ENCODE measurements at regions not wholly inside any gene's neighbourhood (a gene's known extent, or its start where the extent isn't known, plus 50 kb on each side); places are given as distances from the start of the nearest gene placed in this dataset.

- no peak overlapping the region for H3K27ac ChIP-seq (replicated peaks; ENCODE audit: low read length)
- H3K4me2 ChIP-seq (ENCODE audit: insufficient read depth, low read length, poor library complexity, severe bottlenecking): no peak overlapping the region
- no peaks in the 10 kb centered on the region for H3K79me1 ChIP-seq (ENCODE audit: low read depth, low read length)
- no peak overlapping the region for H3K4me3 ChIP-seq (ENCODE audit: low read length in 2 of 2)
- H2BK12ac ChIP-seq (ENCODE audit: low read length): no peak overlapping the region
- H2BK5ac ChIP-seq (ENCODE audit: low read length): no peak overlapping the region
- H3K36me3 ChIP-seq (replicated peaks in 1 of 2; ENCODE audit: control insufficient read depth in 2 of 2, insufficient read depth in 2 of 2, low read length in 2 of 2): no peaks in the 10 kb centered on the region
- H3K9me3 ChIP-seq (replicated peaks in 1 of 2; ENCODE audit: control insufficient read depth in 2 of 2, insufficient read depth in 1 of 2, low read depth in 1 of 2, low read length in 2 of 2): peaks cover 0 to 2% of the 10 kb centered on the region in 2 donors
- H3K9ac ChIP-seq (ENCODE audit: low read depth, low read length, poor library complexity): no peak overlapping the region
- H3K14ac ChIP-seq (ENCODE audit: low read length): no peak overlapping the region
- H2BK15ac ChIP-seq (ENCODE audit: low read length): no peak overlapping the region
- no peak overlapping the region for H3K4ac ChIP-seq (ENCODE audit: low read length)
- H2AFZ ChIP-seq (ENCODE audit: low read length): no peak overlapping the region
- H3K23ac ChIP-seq (ENCODE audit: low read depth, low read length, poor library complexity): no peak overlapping the region
- H3K18ac ChIP-seq (ENCODE audit: low read length): no peak overlapping the region
- H2AK5ac ChIP-seq (ENCODE audit: low read depth, low read length): no peak overlapping the region
- no peak overlapping the region for H2BK120ac ChIP-seq (ENCODE audit: low read depth, low read length)
- no peaks in the 10 kb centered on the region for H3K27me3 ChIP-seq (ENCODE audit: control insufficient read depth in 3 of 3, insufficient read depth in 3 of 3, low read depth in 1 of 3, low read length in 3 of 3)
- peaks cover 0 to 3% of the 10 kb centered on the region in 2 donors for H3K4me1 ChIP-seq (ENCODE audit: control insufficient read depth in 2 of 2, insufficient read depth in 1 of 2, low read depth in 1 of 2, low read length in 2 of 2)
- no peak for DNase-seq (ENCODE audit: low spot score)
- no peak overlapping the region for H4K91ac ChIP-seq (ENCODE audit: low read depth, low read length, poor library complexity)
- no peak overlapping the region for H4K8ac ChIP-seq (ENCODE audit: low read depth, low read length)
Observed at GRCh38 chr9:99748266-99748665, 73.4 kb upstream of the NR4A3 start.

- H3K18ac ChIP-seq (ENCODE audit: low read length): no peak overlapping the region
Observed at GRCh38 chr9:99748676-99749075, 73.0 kb upstream of the NR4A3 start.

DNA sequence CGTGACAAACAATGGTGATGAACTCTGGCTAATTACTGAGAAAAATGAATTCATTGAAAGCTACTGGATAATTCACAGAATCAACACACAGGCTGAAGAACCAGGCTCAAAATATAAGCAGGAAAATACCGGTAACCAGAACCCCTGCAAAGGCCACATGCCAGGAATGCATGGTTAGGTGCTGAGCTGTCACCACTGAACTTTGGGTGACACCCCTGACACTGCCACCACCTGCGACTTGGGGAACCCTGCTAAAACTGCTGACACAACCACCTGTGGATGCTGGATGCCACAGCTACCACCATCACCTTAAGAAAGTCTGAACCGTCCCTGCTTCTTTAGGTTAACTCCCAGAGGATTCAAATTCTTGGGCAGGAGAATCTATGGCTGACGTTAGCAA is 72.0 kb upstream of the NR4A3 start:
- no CpG with 5 or more reads among the region's 5 CpGs for WGBS, 2 donors (ENCODE audit: extremely low coverage in 2 of 2, insufficient read length in 2 of 2, insufficient replicate concordance in 1 of 2)

More at GRCh38 chr9:99748676-99749075, 73.0 kb upstream of the NR4A3 start:
- H3K9me3 ChIP-seq (replicated peaks in 1 of 2; ENCODE audit: control insufficient read depth in 2 of 2, insufficient read depth in 1 of 2, low read depth in 1 of 2, low read length in 2 of 2): peaks cover 0 to 2% of the 10 kb centered on the region in 2 donors
- no peaks in the 10 kb centered on the region for H3K27me3 ChIP-seq (ENCODE audit: control insufficient read depth in 3 of 3, insufficient read depth in 3 of 3, low read depth in 1 of 3, low read length in 3 of 3)
- no peak overlapping the region for H3K23ac ChIP-seq (ENCODE audit: low read depth, low read length, poor library complexity)
- no peak overlapping the region for H3K4me2 ChIP-seq (ENCODE audit: insufficient read depth, low read length, poor library complexity, severe bottlenecking)
- no peak overlapping the region for H3K14ac ChIP-seq (ENCODE audit: low read length)
- H2BK15ac ChIP-seq (ENCODE audit: low read length): no peak overlapping the region
- peaks cover 0 to 3% of the 10 kb centered on the region in 2 donors for H3K4me1 ChIP-seq (ENCODE audit: control insufficient read depth in 2 of 2, insufficient read depth in 1 of 2, low read depth in 1 of 2, low read length in 2 of 2)
- H4K8ac ChIP-seq (ENCODE audit: low read depth, low read length): no peak overlapping the region
- H2AFZ ChIP-seq (ENCODE audit: low read length): no peak overlapping the region
- no peak overlapping the region for H3K4ac ChIP-seq (ENCODE audit: low read length)
- H2BK120ac ChIP-seq (ENCODE audit: low read depth, low read length): no peak overlapping the region
- H2BK5ac ChIP-seq (ENCODE audit: low read length): no peak overlapping the region
- H3K36me3 ChIP-seq (replicated peaks in 1 of 2; ENCODE audit: control insufficient read depth in 2 of 2, insufficient read depth in 2 of 2, low read length in 2 of 2): no peaks in the 10 kb centered on the region
- no peak for DNase-seq (ENCODE audit: low spot score)
- no peak overlapping the region for H3K9ac ChIP-seq (ENCODE audit: low read depth, low read length, poor library complexity)
- no peak overlapping the region for H2BK12ac ChIP-seq (ENCODE audit: low read length)
- H3K27ac ChIP-seq (replicated peaks; ENCODE audit: low read length): no peak overlapping the region
- H4K91ac ChIP-seq (ENCODE audit: low read depth, low read length, poor library complexity): no peak overlapping the region
- H2AK5ac ChIP-seq (ENCODE audit: low read depth, low read length): no peak overlapping the region
- H3K4me3 ChIP-seq (ENCODE audit: low read length in 2 of 2): no peak overlapping the region
- H3K79me1 ChIP-seq (ENCODE audit: low read depth, low read length): no peaks in the 10 kb centered on the region
- no CpG with 5 or more reads among the region's 1 CpG for WGBS, 2 donors (ENCODE audit: extremely low coverage in 2 of 2, insufficient read length in 2 of 2, insufficient replicate concordance in 1 of 2)

DNA sequence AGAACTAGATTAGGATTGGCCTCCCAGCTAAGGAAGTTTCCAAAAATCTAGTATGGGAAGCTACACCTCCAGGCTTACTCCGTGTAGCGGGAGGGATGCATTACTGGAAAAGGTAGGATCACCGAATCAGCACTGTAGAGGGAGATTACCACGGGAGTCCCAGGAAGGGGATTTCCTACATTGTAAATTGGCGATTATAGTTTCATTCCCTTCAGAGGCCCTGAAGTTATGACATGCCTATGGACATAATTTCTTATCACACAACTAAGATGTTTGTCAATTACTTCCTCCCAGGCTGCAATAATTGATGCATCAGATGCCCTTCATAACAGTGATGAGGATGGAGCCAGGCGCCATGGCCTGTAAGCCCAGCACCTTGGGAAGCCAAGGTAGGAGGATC is 71.2 kb upstream of the NR4A3 start:
- WGBS, 2 donors (ENCODE audit: extremely low coverage in 2 of 2, insufficient read length in 2 of 2, insufficient replicate concordance in 1 of 2): no CpG with 5 or more reads among the region's 6 CpGs
- H3K79me1 ChIP-seq (ENCODE audit: low read depth, low read length): no peaks in the 10 kb centered on the region
- H2AK5ac ChIP-seq (ENCODE audit: low read depth, low read length): no peak overlapping the region
- no peak overlapping the region for H2AFZ ChIP-seq (ENCODE audit: low read length)
- no peak overlapping the region for H3K4me3 ChIP-seq (ENCODE audit: low read length in 2 of 2)
- no peaks in the 10 kb centered on the region for H3K4me1 ChIP-seq (ENCODE audit: control insufficient read depth in 2 of 2, insufficient read depth in 1 of 2, low read depth in 1 of 2, low read length in 2 of 2)
- H2BK15ac ChIP-seq (ENCODE audit: low read length): no peak overlapping the region
- H3K9me3 ChIP-seq (replicated peaks in 1 of 2; ENCODE audit: control insufficient read depth in 2 of 2, insufficient read depth in 1 of 2, low read depth in 1 of 2, low read length in 2 of 2): peaks cover 0 to 2% of the 10 kb centered on the region in 2 donors
- no peak overlapping the region for H3K18ac ChIP-seq (ENCODE audit: low read length)
- DNase-seq (ENCODE audit: low spot score): no peak
- no peak overlapping the region for H3K9ac ChIP-seq (ENCODE audit: low read depth, low read length, poor library complexity)
- no peak overlapping the region for H3K4ac ChIP-seq (ENCODE audit: low read length)
- no peak overlapping the region for H2BK120ac ChIP-seq (ENCODE audit: low read depth, low read length)
- H2BK12ac ChIP-seq (ENCODE audit: low read length): no peak overlapping the region
- H3K23ac ChIP-seq (ENCODE audit: low read depth, low read length, poor library complexity): no peak overlapping the region
- no peak overlapping the region for H3K4me2 ChIP-seq (ENCODE audit: insufficient read depth, low read length, poor library complexity, severe bottlenecking)
- H3K27me3 ChIP-seq (ENCODE audit: control insufficient read depth in 3 of 3, insufficient read depth in 3 of 3, low read depth in 1 of 3, low read length in 3 of 3): no peaks in the 10 kb centered on the region
- no peaks in the 10 kb centered on the region for H3K36me3 ChIP-seq (replicated peaks in 1 of 2; ENCODE audit: control insufficient read depth in 2 of 2, insufficient read depth in 2 of 2, low read length in 2 of 2)
- H4K91ac ChIP-seq (ENCODE audit: low read depth, low read length, poor library complexity): no peak overlapping the region
- no peak overlapping the region for H2BK5ac ChIP-seq (ENCODE audit: low read length)
- no peak overlapping the region for H4K8ac ChIP-seq (ENCODE audit: low read depth, low read length)
- H3K14ac ChIP-seq (ENCODE audit: low read length): no peak overlapping the region
- no peak overlapping the region for H3K27ac ChIP-seq (replicated peaks; ENCODE audit: low read length)

More for the DNA sequence above, 72.0 kb upstream of the NR4A3 start:
- Histone ChIP-seq H2BK5ac (ENCODE audit: low read length) (no peak overlapping the region), H2AK5ac (ENCODE audit: low read depth, low read length) (no peak overlapping the region), H3K14ac (ENCODE audit: low read length) (no peak overlapping the region), H2BK15ac (ENCODE audit: low read length) (no peak overlapping the region), H3K4me3 (ENCODE audit: low read length in 2 of 2) (no peak overlapping the region), H3K4me1 (ENCODE audit: control insufficient read depth in 2 of 2, insufficient read depth in 1 of 2, low read depth in 1 of 2, low read length in 2 of 2) (peaks cover 0 to 3% of the 10 kb centered on the region in 2 donors), H3K18ac (ENCODE audit: low read length) (no peak overlapping the region), H3K27me3 (ENCODE audit: control insufficient read depth in 3 of 3, insufficient read depth in 3 of 3, low read depth in 1 of 3, low read length in 3 of 3) (no peaks in the 10 kb centered on the region), H3K27ac (replicated peaks; ENCODE audit: low read length) (no peak overlapping the region), H3K36me3 (replicated peaks in 1 of 2; ENCODE audit: control insufficient read depth in 2 of 2, insufficient read depth in 2 of 2, low read length in 2 of 2) (no peaks in the 10 kb centered on the region), H2AFZ (ENCODE audit: low read length) (no peak overlapping the region), H3K4me2 (ENCODE audit: insufficient read depth, low read length, poor library complexity, severe bottlenecking) (no peak overlapping the region), H3K23ac (ENCODE audit: low read depth, low read length, poor library complexity) (no peak overlapping the region), H3K9me3 (replicated peaks in 1 of 2; ENCODE audit: control insufficient read depth in 2 of 2, insufficient read depth in 1 of 2, low read depth in 1 of 2, low read length in 2 of 2) (peaks cover 0 to 2% of the 10 kb centered on the region in 2 donors), H2BK12ac (ENCODE audit: low read length) (no peak overlapping the region), H4K8ac (ENCODE audit: low read depth, low read length) (no peak overlapping the region), H2BK120ac (ENCODE audit: low read depth, low read length) (no peak overlapping the region), H3K9ac (ENCODE audit: low read depth, low read length, poor library complexity) (no peak overlapping the region), H4K91ac (ENCODE audit: low read depth, low read length, poor library complexity) (no peak overlapping the region), H3K79me1 (ENCODE audit: low read depth, low read length) (no peaks in the 10 kb centered on the region), H3K4ac (ENCODE audit: low read length) (no peak overlapping the region)
- no peak for DNase-seq (ENCODE audit: low spot score)

All from neuronal stem cell (in vitro differentiated cells).